Spleen (tissue), 11 donors: ENCODE measurements at regions not wholly inside any gene's neighbourhood (a gene's known extent, or its start where the extent isn't known, plus 50 kb on each side); places are given as distances from the start of the nearest gene placed in this dataset.

Experiments used
- DNase-seq: peaks from one replicate; pipeline ENCODE4 v3.0.0-alpha.2; 2020
- H3K27ac ChIP-seq, 8 donors: fragments of 200-600 bp; sonication (generic) in 7 of 8; 1 replicate in 4 of 8; 2 replicates in 4 of 8; pipeline versions ENCODE4 v1.5.0 to v1.8.0; 2016 to 2021; ENCODE audit warnings: inconsistent platforms in 4 of 8, mild to moderate bottlenecking in 4 of 8, moderate library complexity in 1 of 8
- H3K27me3 ChIP-seq, 7 donors: fragments of 200-600 bp; sonication (generic) in 6 of 7; replicated peaks in 1 of 7; 1 replicate in 4 of 7; 2 replicates in 3 of 7; pipeline versions ENCODE4 v1.5.0 to v1.8.0; 2016 to 2021; ENCODE audit warnings: inconsistent platforms in 3 of 7, mild to moderate bottlenecking in 1 of 7
- H3K36me3 ChIP-seq, 6 donors: fragments of 200-600 bp; sonication (generic) in 5 of 6; 1 replicate in 4 of 6; 2 replicates in 2 of 6; pipeline versions ENCODE4 v1.5.0 to v1.8.0; 2016 to 2021; ENCODE audit warnings: inconsistent platforms in 2 of 6
- H3K4me1 ChIP-seq, 6 donors: fragments of 200-600 bp; sonication (generic) in 5 of 6; 1 replicate in 3 of 6; 2 replicates in 3 of 6; pipeline versions ENCODE4 v1.5.0 to v1.8.0; 2016 to 2021; ENCODE audit warnings: inconsistent platforms in 3 of 6
- H3K4me3 ChIP-seq, 8 donors: fragments of 200-600 bp; sonication (generic) in 7 of 8; 1 replicate in 4 of 8; 2 replicates in 4 of 8; pipeline versions ENCODE4 v1.5.0 to v1.8.0; 2016 to 2021; ENCODE audit warnings: inconsistent platforms in 4 of 8, mild to moderate bottlenecking in 4 of 8, moderate library complexity in 2 of 8
- H3K9me3 ChIP-seq, 8 donors: fragments of 200-600 bp; sonication (generic) in 7 of 8; 1 replicate in 4 of 8; 2 replicates in 4 of 8; pipeline versions ENCODE4 v1.5.0 to v1.8.0; 2016 to 2021; ENCODE audit warnings: inconsistent platforms in 4 of 8
- CTCF ChIP-seq, 11 experiments: fragments of 200-600 bp in 7 of 11; fragments of 450-650 bp in 4 of 11; sonication (generic) in 4 of 11; IDR thresholded peaks in 8 of 11; conservative IDR thresholded peaks in 3 of 11; 1 replicate in 7 of 11; 2 replicates in 4 of 11; pipeline versions ENCODE4 v1.4.0 to v1.8.0; 2016 to 2021; ENCODE audit warnings: antibody characterized with exemption in 11 of 11, inconsistent platforms in 4 of 11, mild to moderate bottlenecking in 1 of 11
- POLR2A ChIP-seq, 3 donors: fragments of 450-650 bp; IDR thresholded peaks; one replicate each; pipeline ENCODE4 v1.5.1; 2017; ENCODE audit warnings: antibody characterized with exemption in 3 of 3, mild to moderate bottlenecking in 1 of 3
- POLR2AphosphoS5 ChIP-seq, 3 donors: sonication (generic); formaldehyde crosslinking; IDR thresholded peaks; one replicate each; pipeline ENCODE4 v1.5.1; 2017; ENCODE audit warnings: antibody characterized with exemption in 3 of 3
- WGBS, 5 donors: extraction: QIAGEN DNeasy Blood & Tissue Kit in 3 of 5; methylation state at CpG; one replicate each; pipeline versions ENCODE4 v1.1.5 to v1.1.7; 2013 to 2018; 5-methylcytosine and 5-hydroxymethylcytosine counted together
- intact Hi-C: fragments of 100-400 bp; cut with DNase I; formaldehyde crosslinking; loops from one replicate; pipeline ENCODE4 v1.15.0; 2023; ENCODE audit warnings: low total_unique reads
- donor health status: healthy with polysubstance abuse.
- donor health status: DM: no; HTN: no; CAD: no; lungs with moderate emphysema.
- donor health status: DM: no; HTN: no; CAD: no.
- donor health status: Bipolar disorder and iron deficiency.
- donor health status: healthy.
- donor health status: DM: no; HTN: no; CAD: no.
- donor health status: DM: yes; HTN: yes; CAD: no.

GRCh38 chr2:107322416-107322815 lies 436.4 kb upstream of the ST6GAL2 start:
- no peaks in the 10 kb centered on the region for H3K4me1 ChIP-seq
- H3K27ac ChIP-seq: no peak overlapping the region
- TF ChIP-seq POLR2AphosphoS5 (IDR thresholded peaks at IDR 0.05) (no peak), POLR2A (IDR thresholded peaks at IDR 0.05) (no peak), CTCF (IDR thresholded peaks at IDR 0.05 in 8 of 11, conservative IDR thresholded peaks at IDR 0.05 in 3 of 11) (no peak)
- H3K9me3 ChIP-seq: peaks cover 0 to 30% (median 5%) of the 10 kb centered on the region in 8 donors
- H3K36me3 ChIP-seq: no peaks in the 10 kb centered on the region
- WGBS, 5 donors: 82 to 92% (median 85%) methylated on average over 6 of the region's 6 CpGs
- H3K27me3 ChIP-seq: no peaks in the 10 kb centered on the region
- DNase-seq: no peak
- intact Hi-C loops: no loop called here
- no peak overlapping the region for H3K4me3 ChIP-seq

- WGBS, 5 donors: 77 to 87% (median 80%) methylated on average over 8 of the region's 8 CpGs
- no peak overlapping the region for H3K27ac ChIP-seq
- DNase-seq: no peak
These were observed 438.1 kb upstream of the ST6GAL2 start for GRCh38 chr2:107323946-107324565.

GRCh38 chr2:107325981-107326786 lies 440.2 kb upstream of the ST6GAL2 start:
- 75 to 82% (median 76%) methylated on average over 4 of the region's 4 CpGs for WGBS, 5 donors
- no peak for TF ChIP-seq POLR2AphosphoS5 (IDR thresholded peaks at IDR 0.05)
- TF ChIP-seq CTCF (IDR thresholded peaks at IDR 0.05 in 8 of 11, conservative IDR thresholded peaks at IDR 0.05 in 3 of 11): no peak
- H3K36me3 ChIP-seq: no peaks in the 10 kb centered on the region
- H3K4me3 ChIP-seq: no peak overlapping the region
- H3K27ac ChIP-seq: no peak overlapping the region
- H3K9me3 ChIP-seq: peaks cover 4 to 61% (median 28%) of the 10 kb centered on the region in 8 donors
- DNase-seq: no peak
- intact Hi-C loops: no loop called here
- no peaks in the 10 kb centered on the region for H3K4me1 ChIP-seq
- no peaks in the 10 kb centered on the region for H3K27me3 ChIP-seq

More at GRCh38 chr2:107323946-107324565, 438.1 kb upstream of the ST6GAL2 start:
- H3K27me3 ChIP-seq: no peaks in the 10 kb centered on the region
- no peak overlapping the region for H3K4me3 ChIP-seq
- H3K9me3 ChIP-seq: peaks cover 0 to 47% (median 17%) of the 10 kb centered on the region in 8 donors
- TF ChIP-seq CTCF (IDR thresholded peaks at IDR 0.05 in 8 of 11, conservative IDR thresholded peaks at IDR 0.05 in 3 of 11) (no peak), POLR2AphosphoS5 (IDR thresholded peaks at IDR 0.05) (no peak), POLR2A (IDR thresholded peaks at IDR 0.05) (no peak)
- no peaks in the 10 kb centered on the region for H3K4me1 ChIP-seq
- H3K36me3 ChIP-seq: no peaks in the 10 kb centered on the region
- intact Hi-C loops: no loop called here

DNA sequence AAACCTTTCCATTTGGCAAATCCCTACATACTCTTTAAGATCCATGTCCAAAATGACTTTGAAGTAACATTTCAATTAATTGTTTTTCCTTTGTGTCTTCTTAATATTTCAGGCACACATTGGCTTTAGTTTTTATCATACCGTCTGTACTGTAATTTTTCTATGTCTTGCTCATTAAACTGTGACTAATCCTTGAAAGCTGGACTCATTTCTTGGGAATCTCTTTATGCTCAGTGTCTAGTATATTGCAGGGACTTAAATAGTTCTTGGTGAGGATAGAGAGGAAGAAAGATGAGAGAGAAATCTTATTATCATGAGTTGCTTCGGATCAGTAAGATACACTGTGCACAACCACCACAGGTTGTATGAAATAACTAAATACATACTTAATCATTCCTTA lies 448.3 kb upstream of the ST6GAL2 start:
- Histone ChIP-seq H3K4me3 (no peak overlapping the region), H3K36me3 (no peaks in the 10 kb centered on the region), H3K9me3 (peaks cover 0 to 18% (median 10%) of the 10 kb centered on the region in 8 donors), H3K4me1 (no peaks in the 10 kb centered on the region), H3K27ac (no peak overlapping the region), H3K27me3 (no peaks in the 10 kb centered on the region)
- DNase-seq: no peak
- intact Hi-C loops: no loop called here
- TF ChIP-seq POLR2AphosphoS5 (IDR thresholded peaks at IDR 0.05) (no peak), CTCF (IDR thresholded peaks at IDR 0.05 in 8 of 11, conservative IDR thresholded peaks at IDR 0.05 in 3 of 11) (no peak), POLR2A (IDR thresholded peaks at IDR 0.05) (no peak)
- WGBS, 5 donors: 77 to 86% (median 85%) methylated on average over 2 of the region's 2 CpGs
